ENCODE measurements at regions not wholly inside any gene's neighbourhood (a gene's known extent, or its start where the extent isn't known, plus 50 kb on each side); places are given as distances from the start of the nearest gene placed in this dataset.

DNA sequence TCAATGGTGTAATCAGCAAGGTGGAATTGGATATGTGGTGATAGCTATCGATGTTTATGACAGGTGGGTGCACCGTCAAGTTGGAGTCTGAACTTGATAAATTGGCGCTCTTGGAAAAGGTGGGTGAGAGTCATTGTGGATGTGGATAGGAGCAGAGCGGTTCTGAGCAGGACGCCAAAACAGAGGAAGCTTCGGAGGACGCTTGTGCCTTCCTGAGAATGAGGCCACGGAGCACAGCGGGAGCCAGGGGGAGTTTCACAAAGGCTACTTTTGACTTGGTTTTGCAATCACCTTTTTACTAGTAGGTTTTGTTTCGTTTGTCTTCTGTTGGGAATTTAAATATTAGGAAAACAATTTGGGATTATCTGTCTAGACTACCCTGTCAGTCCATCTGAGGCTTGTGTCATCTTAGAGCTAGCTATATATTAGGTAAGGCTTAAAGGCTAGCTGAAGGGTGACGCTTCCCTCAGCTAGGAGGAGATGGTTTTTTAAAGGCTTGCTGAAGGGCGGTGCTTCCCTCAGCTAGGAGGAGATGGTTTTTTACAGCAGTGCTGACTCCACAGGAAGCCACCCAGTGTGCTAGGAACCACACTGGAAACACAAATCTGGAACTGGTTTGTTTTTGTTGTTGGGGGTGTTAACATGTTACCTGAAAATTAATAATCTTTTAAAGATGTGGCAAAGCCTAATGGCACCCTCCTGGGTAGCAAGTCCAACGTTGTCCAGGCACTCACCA lies 142.4 kb upstream of the IRX4 start:
- TF ChIP-seq POLR2A (IDR thresholded peaks at IDR 0.05) (no peak), CTCF (IDR thresholded peaks at IDR 0.05) (no peak)
